AG09309 (cell line): ENCODE measurements at regions not wholly inside any gene's neighbourhood (a gene's known extent, or its start where the extent isn't known, plus 50 kb on each side); places are given as distances from the start of the nearest gene placed in this dataset.

Source experiments
- DNase-seq: peaks from one replicate; pipeline ENCODE4 v3.0.0-alpha.2; 2010; ENCODE audit warnings: low read depth
- H3K4me3 ChIP-seq: 2 replicates; pipeline ENCODE4 v1.5.1; 2011; ENCODE audit warnings: mild to moderate bottlenecking, low read depth, low read length, moderate library complexity; ENCODE audit not compliant: control insufficient read depth
- TF ChIP-seq, protein P1 (sequence below): IDR thresholded peaks from 2 replicates; pipeline ENCODE4 v1.5.1; 2011; ENCODE audit warnings: mild to moderate bottlenecking, low read depth, low read length, inconsistent platforms; ENCODE audit not compliant: insufficient read depth, control insufficient read depth; ENCODE audit errors: missing control alignments

DNA sequence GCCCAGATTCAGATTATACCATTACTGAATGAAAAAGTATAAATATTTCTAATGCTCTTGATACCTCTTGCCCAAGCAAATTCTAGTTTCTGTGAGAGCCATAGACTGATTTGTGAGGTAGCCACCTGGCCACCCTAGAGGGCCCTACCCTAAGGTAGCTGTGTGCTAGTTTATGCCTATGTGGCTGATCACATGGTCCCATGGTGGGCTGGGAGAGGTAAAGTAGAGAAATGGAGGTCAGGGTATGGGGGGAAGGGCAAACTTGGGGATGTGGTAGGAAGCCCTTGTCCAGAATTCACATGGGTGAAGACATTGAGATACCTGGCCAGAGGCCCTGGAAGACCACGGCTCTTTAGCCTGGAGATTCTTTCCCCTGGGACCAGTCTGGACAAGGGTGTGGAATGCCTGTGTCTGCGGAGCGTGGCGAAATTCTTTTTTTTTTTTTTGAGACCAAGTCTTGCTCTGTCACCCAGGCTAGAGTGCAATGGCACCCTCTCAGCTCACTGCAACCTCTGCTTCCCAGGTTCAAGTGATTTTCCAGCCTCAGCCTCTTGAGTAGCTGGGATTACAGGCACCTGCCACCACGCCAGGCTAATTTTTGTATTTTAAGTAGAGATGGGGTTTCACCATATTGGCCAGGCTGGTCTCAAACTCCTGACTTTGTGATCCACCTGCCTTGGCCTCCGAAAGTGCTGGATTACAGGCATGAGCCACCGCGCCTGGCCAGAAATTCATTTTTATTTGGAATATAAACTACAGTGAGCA is 639.4 kb downstream of the ACTR3B start:
- TF ChIP-seq, protein P1, sequence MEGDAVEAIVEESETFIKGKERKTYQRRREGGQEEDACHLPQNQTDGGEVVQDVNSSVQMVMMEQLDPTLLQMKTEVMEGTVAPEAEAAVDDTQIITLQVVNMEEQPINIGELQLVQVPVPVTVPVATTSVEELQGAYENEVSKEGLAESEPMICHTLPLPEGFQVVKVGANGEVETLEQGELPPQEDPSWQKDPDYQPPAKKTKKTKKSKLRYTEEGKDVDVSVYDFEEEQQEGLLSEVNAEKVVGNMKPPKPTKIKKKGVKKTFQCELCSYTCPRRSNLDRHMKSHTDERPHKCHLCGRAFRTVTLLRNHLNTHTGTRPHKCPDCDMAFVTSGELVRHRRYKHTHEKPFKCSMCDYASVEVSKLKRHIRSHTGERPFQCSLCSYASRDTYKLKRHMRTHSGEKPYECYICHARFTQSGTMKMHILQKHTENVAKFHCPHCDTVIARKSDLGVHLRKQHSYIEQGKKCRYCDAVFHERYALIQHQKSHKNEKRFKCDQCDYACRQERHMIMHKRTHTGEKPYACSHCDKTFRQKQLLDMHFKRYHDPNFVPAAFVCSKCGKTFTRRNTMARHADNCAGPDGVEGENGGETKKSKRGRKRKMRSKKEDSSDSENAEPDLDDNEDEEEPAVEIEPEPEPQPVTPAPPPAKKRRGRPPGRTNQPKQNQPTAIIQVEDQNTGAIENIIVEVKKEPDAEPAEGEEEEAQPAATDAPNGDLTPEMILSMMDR: no peak
- H3K4me3 ChIP-seq: no peak overlapping the region
- no peak for DNase-seq

DNA sequence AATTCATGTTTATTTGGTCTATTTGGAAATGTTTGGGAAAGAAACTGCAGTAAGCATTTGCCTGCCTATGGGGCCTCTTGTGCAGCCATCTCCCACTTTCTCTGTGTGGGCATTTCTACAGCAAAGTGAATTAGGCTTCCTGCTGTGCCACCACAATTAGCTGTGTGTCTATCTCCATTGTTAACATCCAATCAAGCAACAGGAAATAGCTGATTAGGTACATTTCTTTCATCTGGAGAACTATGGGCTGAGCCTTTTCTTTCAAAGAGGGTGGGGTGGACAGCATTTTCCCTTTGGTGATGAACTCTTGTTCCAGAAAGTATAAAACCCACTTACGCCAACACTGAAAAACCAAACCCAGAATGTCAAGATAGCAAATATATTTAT is 640.0 kb downstream of the ACTR3B start:
- TF ChIP-seq, protein P1: no peak
- H3K4me3 ChIP-seq: no peak overlapping the region
- DNase-seq: no peak

DNA sequence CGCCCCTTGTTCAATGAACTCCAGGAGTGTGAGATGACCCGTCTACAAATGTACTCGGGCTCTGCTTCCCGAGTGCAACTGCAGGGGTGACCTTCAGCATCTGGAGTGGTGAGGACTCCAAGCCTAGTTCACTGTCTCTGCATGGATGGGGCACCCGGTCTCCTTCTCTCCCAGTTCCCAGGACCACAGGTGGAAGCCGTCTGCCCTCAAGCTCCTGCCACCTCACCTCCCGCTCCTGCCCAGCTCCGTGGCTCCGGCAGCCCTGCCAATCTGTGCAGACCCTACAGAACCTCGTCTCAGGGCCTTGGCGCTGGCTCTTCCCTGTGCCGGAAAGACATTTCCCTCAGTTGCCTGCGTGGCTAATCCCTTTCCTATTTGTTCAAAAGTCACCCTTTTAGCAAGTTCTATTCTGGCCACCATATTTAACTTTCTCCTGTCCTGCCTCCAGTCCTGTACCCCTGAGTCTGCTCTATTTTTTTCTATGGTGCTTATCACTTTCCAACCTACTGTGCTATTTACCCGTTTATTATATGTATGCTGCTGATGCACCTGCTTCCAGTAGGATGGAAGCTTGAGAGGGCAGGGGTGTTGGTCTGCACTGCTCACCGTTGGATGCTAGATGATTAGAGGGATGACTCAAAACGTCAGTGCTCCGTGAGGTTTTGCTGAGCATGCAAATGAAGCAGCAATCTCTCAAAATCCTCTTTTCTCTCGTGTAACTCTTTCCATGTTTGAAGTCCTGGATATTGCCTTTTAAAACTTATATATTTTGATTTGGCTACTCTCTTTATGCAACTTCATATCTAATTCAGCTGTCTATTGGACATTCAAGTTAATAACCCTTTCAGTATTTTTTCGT is 641.4 kb downstream of the ACTR3B start:
- no peak for DNase-seq
- TF ChIP-seq, protein P1: no peak
- H3K4me3 ChIP-seq: no peak overlapping the region

DNA sequence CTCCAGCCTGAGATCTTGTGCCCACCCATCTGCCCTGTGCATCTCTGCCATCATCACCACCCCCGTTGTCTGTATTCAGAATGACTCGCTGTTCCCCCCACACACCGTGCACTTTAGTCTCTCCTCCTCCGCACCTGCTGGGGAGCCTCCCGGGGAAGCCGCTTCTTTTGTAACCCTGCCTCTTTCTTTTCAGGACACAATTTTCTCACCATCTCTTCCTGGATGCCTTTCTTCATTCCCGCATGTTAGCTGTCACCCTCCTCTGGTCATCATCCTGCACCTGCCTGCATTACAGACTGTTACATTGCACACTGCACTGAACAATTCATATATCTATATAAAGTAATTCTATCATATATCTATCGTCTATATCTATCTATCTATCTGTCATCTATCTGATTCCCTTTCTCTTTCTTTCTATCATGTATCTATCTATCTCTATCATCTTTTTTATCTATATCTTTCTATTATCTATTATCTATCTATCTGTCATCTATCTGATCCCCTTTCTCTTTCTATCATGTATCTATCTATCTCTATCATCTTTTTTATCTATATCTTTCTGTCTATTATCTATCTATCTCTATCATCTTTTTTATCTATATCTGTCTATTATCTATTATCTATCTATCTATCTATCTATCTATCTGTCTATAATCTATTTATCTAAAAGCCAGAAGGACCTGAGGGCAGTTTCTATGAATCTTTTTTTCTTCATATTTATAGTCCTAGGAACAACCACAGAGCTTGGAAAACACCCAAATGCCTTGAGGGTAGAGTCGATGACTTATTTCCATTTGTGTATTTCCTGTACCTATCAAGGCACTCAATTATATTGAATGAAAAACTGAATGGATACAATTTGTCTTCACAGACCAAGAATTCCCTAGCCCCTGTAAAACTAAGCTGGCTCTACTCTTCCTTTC is 642.5 kb downstream of the ACTR3B start:
- no peak overlapping the region for H3K4me3 ChIP-seq
- DNase-seq: no peak
- TF ChIP-seq, protein P1: no peak

DNA sequence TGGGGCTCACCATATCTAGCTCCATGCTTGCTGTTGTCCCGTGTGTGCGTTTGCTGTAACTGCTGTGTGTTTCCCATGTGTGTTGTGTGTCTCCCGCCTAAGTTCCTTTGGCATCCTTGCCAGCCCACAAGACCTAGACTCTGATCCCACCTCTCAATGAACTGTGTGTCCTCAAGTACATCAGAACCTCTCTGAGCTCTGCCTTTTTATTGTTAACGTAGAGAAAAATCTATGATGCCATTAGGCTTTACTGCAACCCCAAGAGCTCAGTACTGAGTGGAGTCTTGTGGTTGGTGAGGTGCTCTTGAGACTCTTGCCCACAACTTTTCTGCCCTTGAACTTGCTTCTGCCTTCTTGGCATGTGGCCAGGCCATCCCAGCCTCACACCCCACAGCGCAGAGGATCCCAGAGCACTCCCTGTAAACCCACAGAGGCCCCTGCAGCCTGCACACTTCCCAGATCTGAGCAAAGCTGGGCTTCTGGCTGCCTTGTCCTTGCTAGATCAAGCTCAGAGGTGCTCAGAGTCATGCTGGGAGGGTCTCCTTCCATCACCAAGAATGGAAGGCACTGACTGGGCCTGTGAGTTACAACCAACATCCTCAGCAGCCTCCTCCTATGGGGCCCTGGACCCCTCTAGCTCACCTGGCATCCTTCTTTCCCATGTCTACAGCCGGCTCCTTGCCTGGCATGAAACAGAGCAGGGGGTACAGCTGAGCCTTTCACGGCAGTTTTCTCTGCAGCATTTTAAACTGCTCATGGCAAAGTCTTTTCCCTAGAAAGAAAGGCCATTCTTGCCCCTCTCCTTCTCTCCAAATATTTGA is 643.4 kb downstream of the ACTR3B start:
- TF ChIP-seq, protein P1: no peak
- no peak for DNase-seq
- no peak overlapping the region for H3K4me3 ChIP-seq

DNA sequence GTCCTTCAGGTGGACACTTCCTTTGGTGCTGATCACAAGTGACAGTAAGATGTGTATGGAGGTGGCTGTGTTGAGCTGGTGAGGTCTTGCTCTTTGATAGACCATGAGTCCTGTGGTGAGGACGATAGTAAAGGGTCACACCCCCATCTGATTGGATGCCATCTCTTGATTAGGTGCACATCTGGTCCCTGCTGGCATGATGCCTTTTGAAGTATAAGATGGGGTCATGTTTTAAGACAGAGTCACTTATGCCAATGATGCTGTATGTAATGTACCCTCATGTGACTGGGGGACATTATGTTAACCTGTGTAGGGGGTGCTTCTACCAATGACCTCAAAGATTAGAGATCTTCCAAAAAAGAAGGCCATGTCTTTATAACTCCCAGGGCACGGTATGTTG is 644.6 kb downstream of the ACTR3B start:
- DNase-seq: no peak
- H3K4me3 ChIP-seq: no peak overlapping the region
- TF ChIP-seq, protein P1: no peak
